ENCODE measurements at regions not wholly inside any gene's neighbourhood (a gene's known extent, or its start where the extent isn't known, plus 50 kb on each side); places are given as distances from the start of the nearest gene placed in this dataset.

DNA sequence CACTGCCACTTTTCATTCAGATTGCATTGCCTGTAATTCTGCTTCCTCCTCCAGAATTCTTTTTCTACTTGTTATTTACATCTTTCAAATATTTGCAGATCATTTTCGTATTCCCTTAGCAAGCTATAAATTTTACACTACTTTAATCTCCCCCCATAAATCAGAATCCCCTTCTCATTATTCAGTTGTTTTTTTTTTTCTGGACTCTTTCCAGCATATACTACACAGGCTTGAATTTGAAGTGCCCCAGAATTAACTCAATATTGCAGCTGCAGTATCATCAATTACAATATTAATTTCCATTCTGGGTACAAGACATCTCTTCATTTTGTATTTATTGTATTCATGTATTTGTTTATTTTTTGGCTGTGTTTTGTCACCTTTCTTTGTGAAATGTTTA lies 1494.3 kb downstream of the AMY1C start:
- TF ChIP-seq, protein P1, sequence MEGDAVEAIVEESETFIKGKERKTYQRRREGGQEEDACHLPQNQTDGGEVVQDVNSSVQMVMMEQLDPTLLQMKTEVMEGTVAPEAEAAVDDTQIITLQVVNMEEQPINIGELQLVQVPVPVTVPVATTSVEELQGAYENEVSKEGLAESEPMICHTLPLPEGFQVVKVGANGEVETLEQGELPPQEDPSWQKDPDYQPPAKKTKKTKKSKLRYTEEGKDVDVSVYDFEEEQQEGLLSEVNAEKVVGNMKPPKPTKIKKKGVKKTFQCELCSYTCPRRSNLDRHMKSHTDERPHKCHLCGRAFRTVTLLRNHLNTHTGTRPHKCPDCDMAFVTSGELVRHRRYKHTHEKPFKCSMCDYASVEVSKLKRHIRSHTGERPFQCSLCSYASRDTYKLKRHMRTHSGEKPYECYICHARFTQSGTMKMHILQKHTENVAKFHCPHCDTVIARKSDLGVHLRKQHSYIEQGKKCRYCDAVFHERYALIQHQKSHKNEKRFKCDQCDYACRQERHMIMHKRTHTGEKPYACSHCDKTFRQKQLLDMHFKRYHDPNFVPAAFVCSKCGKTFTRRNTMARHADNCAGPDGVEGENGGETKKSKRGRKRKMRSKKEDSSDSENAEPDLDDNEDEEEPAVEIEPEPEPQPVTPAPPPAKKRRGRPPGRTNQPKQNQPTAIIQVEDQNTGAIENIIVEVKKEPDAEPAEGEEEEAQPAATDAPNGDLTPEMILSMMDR (conservative IDR thresholded peaks at IDR 0.05; ENCODE audit: low read length) = no peak
- no peak for TF ChIP-seq EZH2phosphoT487 (IDR thresholded peaks at IDR 0.05; ENCODE audit: borderline replicate concordance, low read depth, low read length)

Data from OCI-LY7 (cell line).